SK-N-SH (cell line): ENCODE measurements at regions not wholly inside any gene's neighbourhood (a gene's known extent, or its start where the extent isn't known, plus 50 kb on each side); places are given as distances from the start of the nearest gene placed in this dataset.

Experiments
- CTCF ChIA-PET: fragments of 300-600, 350-600 bp; formaldehyde crosslinking; extraction: SDS; loops from one replicate; lab custom pipeline; 2021; lab: Yijun Ruan, JAX
- POLR2A ChIA-PET: fragments of 350-600 bp; sonication (Branson Sonifier 250); formaldehyde crosslinking; extraction: SDS; loops from one replicate; lab custom pipeline; 2020; ENCODE audit warnings: antibody characterized with exemption, inconsistent platforms; lab: Yijun Ruan, JAX
- DNase-seq: peaks from one replicate; pipeline ENCODE4 v3.0.0; 2012
- H2AFZ ChIP-seq: fragments of 200-600 bp; sonication (generic); 2 replicates; pipeline ENCODE4 v1.8.1; 2016; ENCODE audit warnings: antibody characterized with exemption, mild to moderate bottlenecking, low read depth
- H3F3A ChIP-seq: fragments of 200-600 bp; sonication (generic); replicated peaks from 2 replicates; pipeline ENCODE3; 2016; ENCODE audit warnings: antibody characterized with exemption, mild to moderate bottlenecking; ENCODE audit not compliant: insufficient read depth
- H3K27ac ChIP-seq, 2 experiments: fragments of 200-500 bp in 1 of 2; fragments of 200-600 bp in 1 of 2; sonication (Bioruptor generic) in 1 of 2; sonication (generic), shearing (Covaris generic) in 1 of 2; 2 replicates each; pipeline versions ENCODE4 v1.5.1 to v1.6.1; 2014 to 2016; ENCODE audit warnings: low read depth in 2 of 2, inconsistent platforms in 1 of 2, low read length in 1 of 2, mild to moderate bottlenecking in 1 of 2, mixed read lengths in 1 of 2
- H3K27me3 ChIP-seq: fragments of 200-600 bp; sonication (generic), shearing (Covaris generic); 2 replicates; pipeline ENCODE4 v1.6.1; 2016; ENCODE audit warnings: mixed run types; ENCODE audit not compliant: insufficient read depth
- H3K36me3 ChIP-seq, 2 experiments: fragments of 200-500 bp in 1 of 2; fragments of 200-600 bp in 1 of 2; sonication (Bioruptor generic) in 1 of 2; sonication (generic) in 1 of 2; replicated peaks in 1 of 2; 2 replicates each; pipeline versions ENCODE3 to v1.5.1; 2014 to 2016; ENCODE audit warnings: low read length in 1 of 2, mild to moderate bottlenecking in 1 of 2; ENCODE audit not compliant: insufficient read depth in 2 of 2, control insufficient read depth in 1 of 2
- H3K4me1 ChIP-seq, 2 experiments: fragments of 200-500 bp in 1 of 2; fragments of 200-600 bp in 1 of 2; sonication (Bioruptor generic) in 1 of 2; sonication (generic), shearing (Covaris generic) in 1 of 2; 2 replicates each; pipeline versions ENCODE4 v1.5.1 to v1.6.1; 2014 to 2016; ENCODE audit warnings: low read depth in 1 of 2, low read length in 1 of 2, mixed run types in 1 of 2; ENCODE audit not compliant: insufficient read depth in 2 of 2, control insufficient read depth in 1 of 2
- H3K4me2 ChIP-seq: fragments of 200-600 bp; sonication (generic), shearing (Covaris generic); 2 replicates; pipeline ENCODE4 v1.6.1; 2017; ENCODE audit warnings: mixed run types
- H3K4me3 ChIP-seq, 2 experiments: fragments of 200-500 bp in 1 of 2; fragments of 200-600 bp in 1 of 2; sonication (Bioruptor generic) in 1 of 2; sonication (generic), shearing (Covaris generic) in 1 of 2; 2 replicates each; pipeline versions ENCODE4 v1.5.1 to v1.8.1; 2014 to 2016; ENCODE audit warnings: low read depth in 2 of 2, inconsistent platforms in 1 of 2, low read length in 1 of 2, mild to moderate bottlenecking in 1 of 2, mixed read lengths in 1 of 2, moderate library complexity in 1 of 2
- H3K79me2 ChIP-seq: fragments of 200-600 bp; sonication (generic); 2 replicates; pipeline ENCODE4 v1.8.1; 2017; ENCODE audit warnings: mild to moderate bottlenecking; ENCODE audit not compliant: insufficient read depth
- H3K9ac ChIP-seq: fragments of 200-600 bp; sonication (generic); 2 replicates; pipeline ENCODE4 v1.6.1; 2017; ENCODE audit warnings: mixed run types
- H3K9me2 ChIP-seq: fragments of 200-600 bp; sonication (generic); 2 replicates; pipeline ENCODE4 v1.6.1; 2017; ENCODE audit warnings: mixed run types
- H3K9me3 ChIP-seq: fragments of 200-600 bp; sonication (generic); 2 replicates; pipeline ENCODE4 v1.6.1; 2017; ENCODE audit warnings: mixed run types, mild to moderate bottlenecking, moderate library complexity
- H4K20me1 ChIP-seq: fragments of 200-600 bp; sonication (generic); 2 replicates; pipeline ENCODE4 v1.6.1; 2017; ENCODE audit warnings: mild to moderate bottlenecking, mixed run types; ENCODE audit not compliant: insufficient read depth
- CHD2 ChIP-seq: fragments of 150-350 bp; IDR thresholded peaks from 2 replicates; pipeline ENCODE4 v1.6.1; 2018; ENCODE audit warnings: low read length; ENCODE audit not compliant: partially characterized antibody
- ELF1 ChIP-seq: IDR thresholded peaks from 2 replicates; pipeline ENCODE4 v1.4.0; 2012
- FOSL2 ChIP-seq: IDR thresholded peaks from 2 replicates; pipeline ENCODE4 v1.4.0; 2012; ENCODE audit warnings: low read depth, mild to moderate bottlenecking, moderate library complexity, borderline replicate concordance
- FOXJ3 ChIP-seq: sonication (generic); formaldehyde crosslinking; IDR thresholded peaks from 2 replicates; pipeline ENCODE4 v1.5.1; 2020; ENCODE audit warnings: mild to moderate bottlenecking, missing genetic modification reagents
- FOXM1 ChIP-seq: IDR thresholded peaks from 2 replicates; pipeline ENCODE4 v1.4.0; 2012; ENCODE audit warnings: low read depth, mild to moderate bottlenecking
- GATA2 ChIP-seq: sonication (generic); formaldehyde crosslinking; IDR thresholded peaks from 2 replicates; pipeline ENCODE4 v1.5.0; 2020; ENCODE audit warnings: mild to moderate bottlenecking, missing genetic modification reagents
- JUND ChIP-seq: IDR thresholded peaks from 2 replicates; pipeline ENCODE4 v1.4.0; 2012
- PBX3 ChIP-seq: IDR thresholded peaks from 2 replicates; pipeline ENCODE4; 2012
- REST ChIP-seq: IDR thresholded peaks from 2 replicates; pipeline ENCODE4 v1.6.1; 2012; ENCODE audit warnings: mild to moderate bottlenecking, low read depth, low read length, moderate library complexity
- RFX5 ChIP-seq: IDR thresholded peaks from 2 replicates; pipeline ENCODE4 v1.6.1; 2012; ENCODE audit warnings: mild to moderate bottlenecking, improper control_type of control experiment, low read length
- SIN3A ChIP-seq: IDR thresholded peaks from 2 replicates; pipeline ENCODE4 v1.6.1; 2012; ENCODE audit warnings: low read depth, mild to moderate bottlenecking, low read length, moderate library complexity, borderline replicate concordance
- SMC3 ChIP-seq: IDR thresholded peaks from 2 replicates; pipeline ENCODE4 v1.6.1; 2012; ENCODE audit warnings: low read depth, low read length, improper control_type of control experiment
- TAF1 ChIP-seq: IDR thresholded peaks from 2 replicates; pipeline ENCODE4 v1.6.1; 2012; ENCODE audit warnings: low read depth, mild to moderate bottlenecking, low read length, moderate library complexity, borderline replicate concordance
- USF1 ChIP-seq: IDR thresholded peaks from 2 replicates; pipeline ENCODE4 v1.4.0; 2012; ENCODE audit warnings: low read depth, borderline replicate concordance
- WGBS: methylation state at CpG from one replicate; pipeline ENCODE4 v1.1.6; 2017; ENCODE audit warnings: low lambda C conversion rate; 5-methylcytosine and 5-hydroxymethylcytosine counted together
- TF ChIP-seq, protein P1 (sequence below): fragments of 150-350 bp; IDR thresholded peaks from 2 replicates; pipeline ENCODE4 v1.6.1; 2016; ENCODE audit warnings: mild to moderate bottlenecking, low read depth, low read length

DNA sequence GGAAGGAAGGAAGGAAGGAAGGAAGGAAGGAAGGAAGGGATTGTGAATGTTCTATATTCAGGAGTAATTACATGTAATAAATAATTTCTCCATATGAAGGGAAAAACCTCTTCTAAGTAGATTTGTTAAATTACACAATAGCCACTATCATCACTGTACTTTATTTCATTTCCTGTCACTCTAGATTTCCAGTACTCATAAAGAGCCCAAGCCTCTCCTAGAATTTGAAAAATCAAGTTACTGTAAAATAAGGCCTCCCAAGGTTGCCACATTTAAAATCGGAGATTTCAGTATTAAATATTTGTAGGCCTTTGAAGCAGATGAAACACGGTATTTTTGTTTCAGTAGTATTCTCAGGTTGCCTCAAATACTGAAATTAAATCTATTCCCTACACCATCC, 499.0 kb downstream of the CDH10 start:
- POLR2A ChIA-PET = no interaction called here
- H2AFZ ChIP-seq = no peak overlapping the region
- no peak overlapping the region for H3K4me3 ChIP-seq
- DNase-seq = no peak
- WGBS = 2% methylated on average over 2 of the region's 2 CpGs
- no peaks in the 10 kb centered on the region for H3K36me3 ChIP-seq
- no peak overlapping the region for H3K9ac ChIP-seq
- peaks cover 0 to 11% of the 10 kb centered on the region in 2 experiments; a peak in 1 of 4 replicates for H3K4me1 ChIP-seq
- CTCF ChIA-PET = no interaction called here
- no peak overlapping the region for H3K27ac ChIP-seq
- TF ChIP-seq REST (no peak), JUND (no peak), SIN3A (no peak), FOXM1 (no peak), SMC3 (no peak), GATA2 (CRISPR knock-in tag) (no peak), PBX3 (no peak), FOXJ3 (CRISPR knock-in tag) (no peak), CHD2 (no peak), USF1 (no peak), RFX5 (no peak), ELF1 (no peak), TAF1 (no peak), FOSL2 (no peak)
- TF ChIP-seq, protein P1, sequence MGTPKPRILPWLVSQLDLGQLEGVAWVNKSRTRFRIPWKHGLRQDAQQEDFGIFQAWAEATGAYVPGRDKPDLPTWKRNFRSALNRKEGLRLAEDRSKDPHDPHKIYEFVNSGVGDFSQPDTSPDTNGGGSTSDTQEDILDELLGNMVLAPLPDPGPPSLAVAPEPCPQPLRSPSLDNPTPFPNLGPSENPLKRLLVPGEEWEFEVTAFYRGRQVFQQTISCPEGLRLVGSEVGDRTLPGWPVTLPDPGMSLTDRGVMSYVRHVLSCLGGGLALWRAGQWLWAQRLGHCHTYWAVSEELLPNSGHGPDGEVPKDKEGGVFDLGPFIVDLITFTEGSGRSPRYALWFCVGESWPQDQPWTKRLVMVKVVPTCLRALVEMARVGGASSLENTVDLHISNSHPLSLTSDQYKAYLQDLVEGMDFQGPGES = no peak
- H3K4me2 ChIP-seq = no peak overlapping the region
- H3F3A ChIP-seq = no peaks in the 10 kb centered on the region
- H3K9me3 ChIP-seq = no peaks in the 10 kb centered on the region; the same call in 1 of the 2 replicates
- no peaks in the 10 kb centered on the region for H3K79me2 ChIP-seq
- no peaks in the 10 kb centered on the region for H4K20me1 ChIP-seq
- no peaks in the 10 kb centered on the region for H3K9me2 ChIP-seq
- no peaks in the 10 kb centered on the region for H3K27me3 ChIP-seq
